Smooth muscle cell (in vitro differentiated cells): ENCODE measurements at regions not wholly inside any gene's neighbourhood (a gene's known extent, or its start where the extent isn't known, plus 50 kb on each side); places are given as distances from the start of the nearest gene placed in this dataset.
A peak's percentile ranks its signal among the peaks of the same experiment; 100 is the strongest.
"Not testable (repeated sequence)": the region's sequence is repeated elsewhere in the genome, so short reads cannot be mapped to it uniquely, and the experiment has no call there.

Source experiments
- DNase-seq: peaks from one replicate; lab custom pipeline; 2025; ENCODE audit not compliant: unreplicated experiment; lab: John Stamatoyannopoulos, UW
- H2AFZ ChIP-seq: fragments of 200-600 bp; sonication (generic); 2 replicates; pipeline ENCODE4 v1.6.0; 2016; ENCODE audit warnings: antibody characterized with exemption, low read depth, mild to moderate bottlenecking
- H3F3A ChIP-seq: fragments of 200-600 bp; sonication (generic); 2 replicates; pipeline ENCODE4 v1.6.0; 2017; ENCODE audit warnings: antibody characterized with exemption, low read depth
- H3K27ac ChIP-seq: fragments of 200-600 bp; sonication (generic); 2 replicates; pipeline ENCODE4 v1.5.1; 2016; ENCODE audit warnings: low read depth, mild to moderate bottlenecking
- H3K27me3 ChIP-seq: fragments of 200-600 bp; sonication (generic); 2 replicates; pipeline ENCODE4 v1.6.1; 2016; ENCODE audit warnings: low read depth, mild to moderate bottlenecking
- H3K36me3 ChIP-seq: fragments of 200-600 bp; sonication (generic); 2 replicates; pipeline ENCODE4 v1.5.1; 2016; ENCODE audit warnings: low read depth
- H3K4me1 ChIP-seq: fragments of 200-600 bp; sonication (generic); 2 replicates; pipeline ENCODE4 v1.5.1; 2016; ENCODE audit warnings: low read depth
- H3K4me2 ChIP-seq: fragments of 200-600 bp; sonication (generic); 2 replicates; pipeline ENCODE4 v1.6.0; 2016; ENCODE audit warnings: mild to moderate bottlenecking
- H3K4me3 ChIP-seq: fragments of 200-600 bp; sonication (generic); 2 replicates; pipeline ENCODE4 v1.5.1; 2016; ENCODE audit warnings: mild to moderate bottlenecking
- H3K79me2 ChIP-seq: fragments of 200-600 bp; sonication (generic); 2 replicates; pipeline ENCODE4 v1.6.0; 2016; ENCODE audit warnings: low read depth, mild to moderate bottlenecking
- H3K9ac ChIP-seq: fragments of 200-600 bp; sonication (generic); 2 replicates; pipeline ENCODE4 v1.6.0; 2016; ENCODE audit warnings: low read depth
- H3K9me3 ChIP-seq: fragments of 200-600 bp; sonication (generic); replicated peaks from 2 replicates; pipeline ENCODE4 v1.5.1; 2016; ENCODE audit warnings: low read depth
- H4K20me1 ChIP-seq: fragments of 200-600 bp; sonication (generic); 2 replicates; pipeline ENCODE4 v1.6.0; 2016; ENCODE audit warnings: low read depth
- WGBS: methylation state at CpG from one replicate; pipeline ENCODE4 v1.1.7; 2016; ENCODE audit warnings: low lambda C conversion rate; 5-methylcytosine and 5-hydroxymethylcytosine counted together
- TF ChIP-seq, protein P1 (sequence below): fragments of 200-600 bp; sonication (generic); IDR thresholded peaks from 2 replicates; pipeline ENCODE4 v1.5.1; 2017; ENCODE audit warnings: borderline replicate concordance, mild to moderate bottlenecking, antibody characterized with exemption; ENCODE audit not compliant: insufficient read depth, poor library complexity, severe bottlenecking

DNA sequence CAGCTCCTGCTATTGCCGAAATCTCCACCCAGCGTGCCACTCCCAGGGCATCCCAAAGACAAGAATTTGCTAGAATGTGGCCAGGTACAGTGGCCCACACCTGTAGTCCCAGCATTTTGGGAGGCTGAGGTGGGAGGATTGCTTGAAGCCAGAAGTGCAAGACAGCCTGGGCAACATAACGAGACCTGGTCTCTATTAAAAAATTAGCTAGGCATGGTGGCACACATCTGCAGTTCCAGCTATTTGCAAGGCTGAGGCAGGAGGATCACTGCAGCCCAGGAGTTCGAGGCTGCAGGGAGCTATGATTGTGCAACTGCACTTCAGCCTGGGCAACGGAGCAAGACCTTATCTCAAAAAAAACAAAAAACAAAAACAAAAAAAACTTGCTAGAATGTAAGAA lies 73.3 kb upstream of the LYZL2 start:
- Histone ChIP-seq H3K4me2 (no peak overlapping the region), H3K4me1 (peaks cover 10% of the 10 kb centered on the region), H3K36me3 (no peaks in the 10 kb centered on the region), H3K27ac (no peak overlapping the region), H2AFZ (no peak overlapping the region), H3K9ac (no peak overlapping the region), H4K20me1 (no peaks in the 10 kb centered on the region), H3F3A (no peaks in the 10 kb centered on the region), H3K4me3 (no peak overlapping the region), H3K9me3 (no peaks in the 10 kb centered on the region), H3K27me3 (no peaks in the 10 kb centered on the region), H3K79me2 (no peaks in the 10 kb centered on the region)
- TF ChIP-seq, protein P1, sequence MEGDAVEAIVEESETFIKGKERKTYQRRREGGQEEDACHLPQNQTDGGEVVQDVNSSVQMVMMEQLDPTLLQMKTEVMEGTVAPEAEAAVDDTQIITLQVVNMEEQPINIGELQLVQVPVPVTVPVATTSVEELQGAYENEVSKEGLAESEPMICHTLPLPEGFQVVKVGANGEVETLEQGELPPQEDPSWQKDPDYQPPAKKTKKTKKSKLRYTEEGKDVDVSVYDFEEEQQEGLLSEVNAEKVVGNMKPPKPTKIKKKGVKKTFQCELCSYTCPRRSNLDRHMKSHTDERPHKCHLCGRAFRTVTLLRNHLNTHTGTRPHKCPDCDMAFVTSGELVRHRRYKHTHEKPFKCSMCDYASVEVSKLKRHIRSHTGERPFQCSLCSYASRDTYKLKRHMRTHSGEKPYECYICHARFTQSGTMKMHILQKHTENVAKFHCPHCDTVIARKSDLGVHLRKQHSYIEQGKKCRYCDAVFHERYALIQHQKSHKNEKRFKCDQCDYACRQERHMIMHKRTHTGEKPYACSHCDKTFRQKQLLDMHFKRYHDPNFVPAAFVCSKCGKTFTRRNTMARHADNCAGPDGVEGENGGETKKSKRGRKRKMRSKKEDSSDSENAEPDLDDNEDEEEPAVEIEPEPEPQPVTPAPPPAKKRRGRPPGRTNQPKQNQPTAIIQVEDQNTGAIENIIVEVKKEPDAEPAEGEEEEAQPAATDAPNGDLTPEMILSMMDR: no peak
- no peak for DNase-seq
- 72% methylated on average over 5 of the region's 5 CpGs for WGBS

DNA sequence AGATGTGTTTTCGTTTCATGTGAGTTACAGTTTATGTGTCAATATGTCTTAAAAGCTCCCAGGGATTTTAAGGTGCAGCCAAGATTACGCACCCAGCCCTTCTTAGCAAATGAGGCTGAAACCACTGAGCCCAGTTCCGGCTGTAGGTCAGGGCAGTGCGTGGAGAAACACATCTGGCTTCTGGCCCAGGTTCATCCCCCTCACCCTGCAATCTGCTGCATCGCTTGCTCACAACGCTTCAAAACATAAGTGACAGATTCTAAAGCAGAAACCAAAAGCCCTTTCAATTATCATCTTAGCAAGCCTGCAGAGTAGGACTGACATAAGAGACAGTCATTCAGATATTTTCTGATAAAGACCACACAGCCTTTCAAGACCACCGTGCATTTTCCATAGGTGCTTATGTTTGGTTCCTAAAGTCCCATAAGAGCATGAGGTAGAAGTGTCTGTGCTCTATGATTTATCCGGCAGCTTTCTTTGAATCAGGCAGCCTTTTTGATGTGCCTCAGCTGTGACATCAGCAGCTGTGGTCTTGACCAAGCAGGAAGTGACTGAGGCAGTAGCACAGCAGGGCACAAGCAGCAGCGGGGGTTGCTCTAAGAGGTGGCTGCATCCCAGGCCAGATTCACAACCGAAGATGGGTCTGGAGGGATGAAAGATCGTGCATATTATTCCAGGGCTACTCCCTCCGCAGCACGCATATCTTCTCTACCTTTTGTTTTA lies 72.1 kb upstream of the LYZL2 start:
- no peak overlapping the region for H3K9ac ChIP-seq
- H3K4me2 ChIP-seq: peak overlapping the region; percentile 77

DNA sequence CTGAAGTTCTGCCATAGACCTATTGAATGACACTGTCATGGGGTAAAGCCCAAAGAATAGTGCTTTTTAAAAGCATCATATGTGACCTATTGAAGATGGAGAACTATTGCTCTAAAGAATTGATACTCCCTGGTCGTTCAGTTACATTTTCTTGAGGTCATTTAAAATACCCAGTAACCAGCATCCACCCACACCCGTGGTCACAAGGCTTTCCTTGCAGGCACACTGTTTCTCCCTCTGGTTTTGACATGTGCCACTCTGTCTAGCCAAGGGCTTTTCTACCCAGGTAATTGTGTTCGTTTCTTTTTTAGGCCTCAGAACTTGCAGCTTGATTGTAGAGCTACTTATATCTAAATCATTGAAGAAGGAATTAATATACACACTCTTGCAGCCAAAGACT lies 68.3 kb upstream of the LYZL2 start:
- peaks cover 10% of the 10 kb centered on the region for H3K4me1 ChIP-seq
- no peak overlapping the region for H3K4me3 ChIP-seq
- H3K9ac ChIP-seq: no peak overlapping the region
- no peak overlapping the region for H3K4me2 ChIP-seq
- H2AFZ ChIP-seq: no peak overlapping the region
- H4K20me1 ChIP-seq: no peaks in the 10 kb centered on the region
- no peaks in the 10 kb centered on the region for H3F3A ChIP-seq
- no peaks in the 10 kb centered on the region for H3K36me3 ChIP-seq
- DNase-seq: no peak
- H3K27me3 ChIP-seq: no peaks in the 10 kb centered on the region
- H3K27ac ChIP-seq: no peak overlapping the region
- WGBS: 66% methylated on average over 3 of the region's 3 CpGs
- H3K79me2 ChIP-seq: no peaks in the 10 kb centered on the region
- TF ChIP-seq, protein P1: no peak
- H3K9me3 ChIP-seq: no peaks in the 10 kb centered on the region

More for the DNA sequence above, 72.1 kb upstream of the LYZL2 start:
- DNase-seq: no peak
- H3K9me3 ChIP-seq: no peaks in the 10 kb centered on the region
- no peaks in the 10 kb centered on the region for H3K27me3 ChIP-seq
- TF ChIP-seq, protein P1: no peak
- H3K27ac ChIP-seq: peak overlapping the region; percentile 75
- no peaks in the 10 kb centered on the region for H3K36me3 ChIP-seq
- no peaks in the 10 kb centered on the region for H3K79me2 ChIP-seq
- H3K4me3 ChIP-seq: no peak overlapping the region
- H3K4me1 ChIP-seq: peaks cover 10% of the 10 kb centered on the region
- no peaks in the 10 kb centered on the region for H4K20me1 ChIP-seq
- WGBS: 55% methylated on average over 13 of the region's 13 CpGs
- peak overlapping the region; percentile 47 for H2AFZ ChIP-seq
- no peaks in the 10 kb centered on the region for H3F3A ChIP-seq

DNA sequence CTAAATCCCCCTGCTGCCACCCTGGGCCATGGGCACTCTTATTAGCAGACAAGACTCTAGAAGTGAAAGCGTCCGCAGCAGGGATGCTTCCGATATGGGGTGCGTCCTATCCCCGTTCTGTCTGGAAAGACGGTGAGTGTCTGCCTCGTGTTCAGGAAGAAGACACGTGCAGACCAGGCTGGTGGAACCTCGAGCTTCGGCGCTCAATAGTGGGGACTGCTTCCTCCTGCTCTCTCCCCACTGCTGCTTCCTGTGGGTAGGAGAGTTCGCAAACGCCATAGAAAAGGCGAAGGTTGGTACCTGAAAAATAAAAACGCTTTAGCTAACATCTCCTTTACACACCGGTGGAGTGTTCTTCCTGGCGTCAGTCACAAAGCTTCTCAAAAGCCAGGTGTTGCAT lies 67.7 kb upstream of the LYZL2 start:
- not testable (repeated sequence) for H3F3A ChIP-seq, H3K79me2 ChIP-seq, H3K9me3 ChIP-seq, H3K4me2 ChIP-seq, H3K9ac ChIP-seq, H3K27ac ChIP-seq, H4K20me1 ChIP-seq, H3K4me3 ChIP-seq, H3K27me3 ChIP-seq, H2AFZ ChIP-seq, H3K36me3 ChIP-seq, DNase-seq
- 83% methylated on average over 17 of the region's 17 CpGs for WGBS
- peaks cover 10% of the 10 kb centered on the region for H3K4me1 ChIP-seq

DNA sequence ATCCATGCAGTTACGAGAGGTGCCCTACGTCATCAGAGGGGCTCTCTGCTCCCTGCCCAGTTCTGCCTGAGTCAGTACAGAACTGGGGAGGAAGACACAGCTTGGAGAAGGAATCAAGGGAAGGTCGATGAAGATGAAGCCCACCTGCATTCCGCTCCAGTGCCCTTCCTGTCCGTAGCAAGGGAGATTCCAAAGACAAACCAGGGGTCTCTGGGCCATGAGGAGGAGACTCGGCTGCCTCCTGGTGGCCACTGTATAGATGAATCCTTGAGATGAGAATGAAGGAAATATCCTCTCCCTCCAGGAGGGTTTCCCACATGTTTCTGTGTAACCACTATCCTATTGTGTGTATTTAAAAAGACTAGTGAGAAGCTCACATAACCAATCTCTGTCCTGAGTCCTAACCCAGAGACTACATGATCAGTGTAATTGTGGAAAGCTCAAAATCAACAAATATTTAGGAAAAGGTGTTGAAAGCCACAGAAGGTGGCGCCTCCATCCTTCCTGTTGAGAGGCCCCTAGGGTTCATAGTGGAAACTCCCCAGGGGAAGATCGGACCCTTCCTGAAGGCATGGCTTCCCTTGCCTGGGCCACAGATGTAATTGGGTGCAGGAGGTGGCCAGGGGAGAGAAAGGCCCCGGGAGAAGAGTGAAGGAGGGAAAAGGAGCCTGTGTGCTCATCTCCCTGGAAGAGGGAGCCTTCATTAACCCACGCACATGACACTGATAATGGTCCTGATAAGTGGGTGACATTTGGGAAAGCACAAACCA lies 67.0 kb upstream of the LYZL2 start:
- not testable (repeated sequence) for H3K27me3 ChIP-seq, H3K9me3 ChIP-seq, H3K4me2 ChIP-seq, H3F3A ChIP-seq, H3K9ac ChIP-seq, H3K4me1 ChIP-seq, H2AFZ ChIP-seq, H3K4me3 ChIP-seq, H3K36me3 ChIP-seq, H4K20me1 ChIP-seq, H3K79me2 ChIP-seq, DNase-seq
- WGBS: 84% methylated on average over 10 of the region's 10 CpGs
- H3K27ac ChIP-seq: peak overlapping the region; percentile 57
